OCI-LY3 (cell line): ENCODE measurements at regions not wholly inside any gene's neighbourhood (a gene's known extent, or its start where the extent isn't known, plus 50 kb on each side); places are given as distances from the start of the nearest gene placed in this dataset.

Source experiments
- H2AFZ ChIP-seq: fragments of 200-600, 300-600 bp; shearing (Covaris generic); 2 replicates; pipeline ENCODE4 v1.6.0; 2014; ENCODE audit warnings: antibody characterized with exemption, low read depth, low read length
- H3K27ac ChIP-seq: fragments of 200-600, 300-600 bp; sonication (generic); 2 replicates; pipeline ENCODE4 v1.5.1; 2014; ENCODE audit warnings: mild to moderate bottlenecking, low read length, moderate library complexity, mixed read lengths
- H3K27me3 ChIP-seq: fragments of 200-600, 300-600 bp; sonication (generic); 2 replicates; pipeline ENCODE4 v1.6.1; 2014; ENCODE audit warnings: low read depth, low read length, mixed read lengths
- H3K36me3 ChIP-seq: fragments of 200-600, 300-600 bp; sonication (generic); replicated peaks from 2 replicates; pipeline ENCODE3; 2014; ENCODE audit warnings: low read depth, low read length, mixed read lengths
- H3K4me1 ChIP-seq: fragments of 300-600, 200-600 bp; sonication (generic); 2 replicates; pipeline ENCODE4 v1.6.1; 2014; ENCODE audit warnings: low read length, mixed read lengths
- H3K4me2 ChIP-seq: fragments of 200-600, 300-600 bp; sonication (generic); 2 replicates; pipeline ENCODE4 v1.6.1; 2014; ENCODE audit warnings: low read length, mixed read lengths
- H3K4me3 ChIP-seq: fragments of 300-600, 200-600 bp; sonication (generic); 2 replicates; pipeline ENCODE4 v1.5.1; 2014; ENCODE audit warnings: antibody characterized with exemption, mild to moderate bottlenecking, low read length, moderate library complexity
- H3K79me2 ChIP-seq: fragments of 300-600, 200-600 bp; shearing (Covaris generic); 2 replicates; pipeline ENCODE4 v1.6.1; 2014; ENCODE audit warnings: mild to moderate bottlenecking, low read length, mixed read lengths
- H3K9ac ChIP-seq: fragments of 300-600, 200-600 bp; shearing (Covaris generic); 2 replicates; pipeline ENCODE4 v1.6.0; 2014; ENCODE audit warnings: mild to moderate bottlenecking, low read length, moderate library complexity
- H3K9me3 ChIP-seq: fragments of 200-600, 300-600 bp; shearing (Covaris generic); 2 replicates; pipeline ENCODE4 v1.6.1; 2014; ENCODE audit warnings: low read length, mixed read lengths; ENCODE audit not compliant: insufficient read depth
- H4K20me1 ChIP-seq: fragments of 200-600, 300-600 bp; sonication (generic); 2 replicates; pipeline ENCODE4 v1.6.1; 2016; ENCODE audit warnings: low read length, mixed read lengths; ENCODE audit not compliant: insufficient read depth
- EZH2phosphoT487 ChIP-seq: fragments of 200-600 bp; shearing (Covaris generic); IDR thresholded peaks from 2 replicates; pipeline ENCODE4 v1.6.1; 2018; ENCODE audit warnings: antibody characterized with exemption, mixed run types, low read depth
- TF ChIP-seq, protein P1 (sequence below): fragments of 200-600, 300-600 bp; sonication (generic); IDR thresholded peaks from 2 replicates; pipeline ENCODE4 v1.5.1; 2014; ENCODE audit warnings: antibody characterized with exemption, low read length, low read depth

DNA sequence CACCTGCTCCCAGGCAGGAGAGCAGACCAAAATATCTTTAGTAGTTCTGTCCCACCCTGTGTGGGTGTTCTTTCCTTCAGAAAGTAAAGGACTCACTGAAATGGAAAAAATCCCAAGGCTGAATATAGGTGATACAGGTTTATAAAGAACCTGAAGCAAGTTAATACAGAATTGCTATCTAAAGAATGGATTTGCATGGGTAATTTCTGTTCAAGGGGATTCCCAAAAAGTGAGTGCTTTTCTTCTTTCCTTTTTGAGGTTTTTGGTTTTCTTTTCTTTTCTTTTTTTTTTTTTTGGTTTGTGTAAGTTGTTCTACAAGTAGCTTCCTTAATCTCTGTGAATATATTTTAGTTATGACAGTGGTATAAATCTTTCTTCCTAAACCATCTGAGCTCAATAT lies 560.7 kb upstream of the BOD1L1 start:
- Histone ChIP-seq H3K36me3 (no peaks in the 10 kb centered on the region), H3K4me1 (no peaks in the 10 kb centered on the region), H3K79me2 (no peaks in the 10 kb centered on the region), H3K9ac (no peak overlapping the region), H4K20me1 (no peaks in the 10 kb centered on the region), H2AFZ (no peak overlapping the region), H3K27ac (no peak overlapping the region), H3K4me2 (no peak overlapping the region), H3K4me3 (no peak overlapping the region), H3K27me3 (no peaks in the 10 kb centered on the region; the same call in 1 of the 2 replicates), H3K9me3 (no peaks in the 10 kb centered on the region)
- no peak for TF ChIP-seq EZH2phosphoT487
- TF ChIP-seq, protein P1, sequence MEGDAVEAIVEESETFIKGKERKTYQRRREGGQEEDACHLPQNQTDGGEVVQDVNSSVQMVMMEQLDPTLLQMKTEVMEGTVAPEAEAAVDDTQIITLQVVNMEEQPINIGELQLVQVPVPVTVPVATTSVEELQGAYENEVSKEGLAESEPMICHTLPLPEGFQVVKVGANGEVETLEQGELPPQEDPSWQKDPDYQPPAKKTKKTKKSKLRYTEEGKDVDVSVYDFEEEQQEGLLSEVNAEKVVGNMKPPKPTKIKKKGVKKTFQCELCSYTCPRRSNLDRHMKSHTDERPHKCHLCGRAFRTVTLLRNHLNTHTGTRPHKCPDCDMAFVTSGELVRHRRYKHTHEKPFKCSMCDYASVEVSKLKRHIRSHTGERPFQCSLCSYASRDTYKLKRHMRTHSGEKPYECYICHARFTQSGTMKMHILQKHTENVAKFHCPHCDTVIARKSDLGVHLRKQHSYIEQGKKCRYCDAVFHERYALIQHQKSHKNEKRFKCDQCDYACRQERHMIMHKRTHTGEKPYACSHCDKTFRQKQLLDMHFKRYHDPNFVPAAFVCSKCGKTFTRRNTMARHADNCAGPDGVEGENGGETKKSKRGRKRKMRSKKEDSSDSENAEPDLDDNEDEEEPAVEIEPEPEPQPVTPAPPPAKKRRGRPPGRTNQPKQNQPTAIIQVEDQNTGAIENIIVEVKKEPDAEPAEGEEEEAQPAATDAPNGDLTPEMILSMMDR = no peak

- H3K4me3 ChIP-seq = no peak overlapping the region
- no peaks in the 10 kb centered on the region for H4K20me1 ChIP-seq
- no peaks in the 10 kb centered on the region for H3K4me1 ChIP-seq
- H3K27ac ChIP-seq = no peak overlapping the region
- no peak for TF ChIP-seq EZH2phosphoT487
- TF ChIP-seq, protein P1 = no peak
- H3K27me3 ChIP-seq = no peaks in the 10 kb centered on the region; the same call in 1 of the 2 replicates
- no peak overlapping the region for H2AFZ ChIP-seq
- H3K9me3 ChIP-seq = no peaks in the 10 kb centered on the region
- no peak overlapping the region for H3K4me2 ChIP-seq
- H3K9ac ChIP-seq = no peak overlapping the region
- H3K36me3 ChIP-seq = no peaks in the 10 kb centered on the region
- no peaks in the 10 kb centered on the region for H3K79me2 ChIP-seq
Measured at GRCh38 chr4:14193601-14194000, 566.1 kb upstream of the BOD1L1 start.

GRCh38 chr4:14196131-14196530 lies 568.6 kb upstream of the BOD1L1 start:
- Histone ChIP-seq H3K27me3 (no peaks in the 10 kb centered on the region), H3K4me1 (no peaks in the 10 kb centered on the region), H3K27ac (no peak overlapping the region), H4K20me1 (no peaks in the 10 kb centered on the region), H2AFZ (no peak overlapping the region), H3K4me2 (no peak overlapping the region), H3K36me3 (no peaks in the 10 kb centered on the region), H3K9ac (no peak overlapping the region), H3K79me2 (no peaks in the 10 kb centered on the region), H3K9me3 (no peaks in the 10 kb centered on the region), H3K4me3 (no peak overlapping the region)
- TF ChIP-seq, protein P1 = no peak
- no peak for TF ChIP-seq EZH2phosphoT487

GRCh38 chr4:14215116-14215770 lies 587.7 kb upstream of the BOD1L1 start:
- H3K4me1 ChIP-seq = no peaks in the 10 kb centered on the region
- no peaks in the 10 kb centered on the region for H3K79me2 ChIP-seq
- H3K36me3 ChIP-seq = no peaks in the 10 kb centered on the region
- no peaks in the 10 kb centered on the region for H3K9me3 ChIP-seq
- no peak overlapping the region for H3K4me2 ChIP-seq
- no peaks in the 10 kb centered on the region for H4K20me1 ChIP-seq
- H2AFZ ChIP-seq = no peak overlapping the region
- no peak overlapping the region for H3K9ac ChIP-seq
- no peaks in the 10 kb centered on the region for H3K27me3 ChIP-seq
- no peak overlapping the region for H3K27ac ChIP-seq
- H3K4me3 ChIP-seq = no peak overlapping the region
- no peak for TF ChIP-seq EZH2phosphoT487
- TF ChIP-seq, protein P1 = no peak
